PC-9 (cell line): ENCODE measurements at regions not wholly inside any gene's neighbourhood (a gene's known extent, or its start where the extent isn't known, plus 50 kb on each side); places are given as distances from the start of the nearest gene placed in this dataset.

Experiments used
- CTCF ChIP-seq: fragments of 200-600 bp; sonication (generic); conservative IDR thresholded peaks from 2 replicates; pipeline ENCODE4 v1.6.1; 2017; ENCODE audit warnings: mixed run types, antibody characterized with exemption, mild to moderate bottlenecking, moderate library complexity
- EZH2 ChIP-seq: fragments of 200-600 bp; sonication (generic); IDR thresholded peaks from 2 replicates; pipeline ENCODE4 v1.8.0; 2017; ENCODE audit warnings: antibody characterized with exemption, low read depth

GRCh38 chr6:12353731-12354130, 63.6 kb downstream of the EDN1 start:
- no peak for TF ChIP-seq CTCF
- no peak for TF ChIP-seq EZH2
